CD14-positive monocyte (primary cell): ENCODE measurements at regions not wholly inside any gene's neighbourhood (a gene's known extent, or its start where the extent isn't known, plus 50 kb on each side); places are given as distances from the start of the nearest gene placed in this dataset.
A peak's percentile ranks its signal among the peaks of the same experiment; 100 is the strongest.

Experiments
- DNase-seq, 3 donors: peaks; one replicate each; pipeline ENCODE4 v3.0.0-alpha.2; 2011 to 2022
- H2AFZ ChIP-seq: 2 replicates; pipeline ENCODE4 v1.6.0; 2012; ENCODE audit warnings: mild to moderate bottlenecking, low read depth, low read length, inconsistent platforms; ENCODE audit not compliant: insufficient read depth, poor library complexity, severe bottlenecking
- H3K27ac ChIP-seq, 2 donors: 1 replicate in 1 of 2; 2 replicates in 1 of 2; pipeline ENCODE4 v1.5.1; 2012 to 2013; ENCODE audit warnings: low read length in 2 of 2, control low read depth in 1 of 2, inconsistent platforms in 1 of 2, low read depth in 1 of 2, mild to moderate bottlenecking in 1 of 2
- H3K27me3 ChIP-seq, 2 donors: one replicate each; pipeline versions ENCODE4 v1.6.0 to v1.6.1; 2011 to 2013; ENCODE audit warnings: low read length in 2 of 2; ENCODE audit not compliant: control insufficient read depth in 2 of 2, insufficient read depth in 2 of 2
- H3K36me3 ChIP-seq, 2 donors: replicated peaks in 1 of 2; 1 replicate in 1 of 2; 2 replicates in 1 of 2; pipeline versions ENCODE4 v1.5.1 to v1.6.1; 2012 to 2013; ENCODE audit warnings: low read length in 2 of 2, control low read depth in 1 of 2, inconsistent platforms in 1 of 2, mild to moderate bottlenecking in 1 of 2; ENCODE audit not compliant: insufficient read depth in 2 of 2, control insufficient read depth in 1 of 2
- H3K4me1 ChIP-seq, 2 donors: 1 replicate in 1 of 2; 2 replicates in 1 of 2; pipeline versions ENCODE4 v1.5.1 to v1.6.1; 2012 to 2013; ENCODE audit warnings: low read length in 2 of 2, control low read depth in 1 of 2, inconsistent platforms in 1 of 2, mild to moderate bottlenecking in 1 of 2, moderate library complexity in 1 of 2; ENCODE audit not compliant: insufficient read depth in 2 of 2, control insufficient read depth in 1 of 2
- H3K4me2 ChIP-seq: replicated peaks from 2 replicates; pipeline ENCODE3; 2012; ENCODE audit warnings: low read length, moderate library complexity, mild to moderate bottlenecking; ENCODE audit not compliant: poor library complexity, severe bottlenecking; ENCODE audit errors: extremely low read depth
- H3K4me3 ChIP-seq, 3 experiments: fragments of 200-600 bp in 1 of 3; sonication (generic) in 1 of 3; replicated peaks in 1 of 3; 1 replicate in 2 of 3; 2 replicates in 1 of 3; pipeline ENCODE4 v1.5.1; 2011 to 2013; ENCODE audit warnings: low read length in 3 of 3, mild to moderate bottlenecking in 3 of 3, control low read depth in 2 of 3, low read depth in 2 of 3, inconsistent platforms in 1 of 3, moderate library complexity in 1 of 3
- H3K79me2 ChIP-seq: 2 replicates; pipeline ENCODE4 v1.6.0; 2012; ENCODE audit warnings: mild to moderate bottlenecking, control low read depth, inconsistent platforms, low read length, moderate library complexity; ENCODE audit not compliant: insufficient read depth
- H3K9ac ChIP-seq: 2 replicates; pipeline ENCODE4 v1.6.0; 2017; ENCODE audit warnings: low read length, mild to moderate bottlenecking; ENCODE audit not compliant: insufficient read depth, poor library complexity, severe bottlenecking
- H3K9me3 ChIP-seq, 2 donors: replicated peaks in 1 of 2; 1 replicate in 1 of 2; 2 replicates in 1 of 2; pipeline versions ENCODE4 v1.5.1 to v1.6.1; 2012 to 2013; ENCODE audit warnings: low read length in 2 of 2, control low read depth in 1 of 2; ENCODE audit not compliant: control insufficient read depth in 1 of 2, insufficient read depth in 1 of 2
- H4K20me1 ChIP-seq: 2 replicates; pipeline ENCODE4 v1.6.0; 2012; ENCODE audit warnings: mild to moderate bottlenecking, low read length, control low read depth, moderate library complexity; ENCODE audit not compliant: insufficient read depth
- H3K27ac Mint-ChIP-seq, 7 donors: one replicate each; pipeline ENCODE4 v1.8.0; 2020; ENCODE audit warnings: mild to moderate bottlenecking in 7 of 7, mixed read lengths in 7 of 7, moderate library complexity in 6 of 7, inconsistent platforms in 2 of 7
- H3K27me3 Mint-ChIP-seq, 3 donors: one replicate each; pipeline ENCODE4 v1.8.0; 2021 to 2022; ENCODE audit warnings: low read depth in 3 of 3, mild to moderate bottlenecking in 3 of 3, mixed read lengths in 3 of 3, moderate library complexity in 3 of 3, inconsistent platforms in 1 of 3
- H3K36me3 Mint-ChIP-seq, 2 donors: one replicate each; pipeline ENCODE4 v1.8.0; 2020; ENCODE audit warnings: mixed read lengths in 2 of 2, inconsistent platforms in 1 of 2, mild to moderate bottlenecking in 1 of 2
- H3K4me1 Mint-ChIP-seq: one replicate; pipeline ENCODE4 v1.8.0; 2020; ENCODE audit warnings: mild to moderate bottlenecking, mixed read lengths
- H3K4me3 Mint-ChIP-seq, 2 donors: one replicate each; pipeline ENCODE4 v1.8.0; 2020; ENCODE audit warnings: mild to moderate bottlenecking in 2 of 2, mixed read lengths in 2 of 2, moderate library complexity in 1 of 2
- H3K9me3 Mint-ChIP-seq, 7 donors: one replicate each; pipeline ENCODE4 v1.8.0; 2020 to 2022; ENCODE audit warnings: mixed read lengths in 7 of 7, mild to moderate bottlenecking in 6 of 7, moderate library complexity in 6 of 7, inconsistent platforms in 2 of 7
- WGBS: methylation state at CpG from one replicate; pipeline ENCODE4 v1.1.5; 2013; ENCODE audit warnings: missing lambda C conversion rate; ENCODE audit not compliant: insufficient coverage; 5-methylcytosine and 5-hydroxymethylcytosine counted together
- intact Hi-C, 2 donors: fragments of 100-400 bp; cut with micrococcal nuclease; formaldehyde crosslinking; loops; one replicate each; pipeline versions ENCODE4 v1.15.0 to v1.15.1; 2023
- TF ChIP-seq, protein P1 (sequence below): fragments of 200-600 bp; IDR thresholded peaks from one replicate; pipeline ENCODE4 v1.8.0; 2022; ENCODE audit warnings: antibody characterized with exemption, mild to moderate bottlenecking

DNA sequence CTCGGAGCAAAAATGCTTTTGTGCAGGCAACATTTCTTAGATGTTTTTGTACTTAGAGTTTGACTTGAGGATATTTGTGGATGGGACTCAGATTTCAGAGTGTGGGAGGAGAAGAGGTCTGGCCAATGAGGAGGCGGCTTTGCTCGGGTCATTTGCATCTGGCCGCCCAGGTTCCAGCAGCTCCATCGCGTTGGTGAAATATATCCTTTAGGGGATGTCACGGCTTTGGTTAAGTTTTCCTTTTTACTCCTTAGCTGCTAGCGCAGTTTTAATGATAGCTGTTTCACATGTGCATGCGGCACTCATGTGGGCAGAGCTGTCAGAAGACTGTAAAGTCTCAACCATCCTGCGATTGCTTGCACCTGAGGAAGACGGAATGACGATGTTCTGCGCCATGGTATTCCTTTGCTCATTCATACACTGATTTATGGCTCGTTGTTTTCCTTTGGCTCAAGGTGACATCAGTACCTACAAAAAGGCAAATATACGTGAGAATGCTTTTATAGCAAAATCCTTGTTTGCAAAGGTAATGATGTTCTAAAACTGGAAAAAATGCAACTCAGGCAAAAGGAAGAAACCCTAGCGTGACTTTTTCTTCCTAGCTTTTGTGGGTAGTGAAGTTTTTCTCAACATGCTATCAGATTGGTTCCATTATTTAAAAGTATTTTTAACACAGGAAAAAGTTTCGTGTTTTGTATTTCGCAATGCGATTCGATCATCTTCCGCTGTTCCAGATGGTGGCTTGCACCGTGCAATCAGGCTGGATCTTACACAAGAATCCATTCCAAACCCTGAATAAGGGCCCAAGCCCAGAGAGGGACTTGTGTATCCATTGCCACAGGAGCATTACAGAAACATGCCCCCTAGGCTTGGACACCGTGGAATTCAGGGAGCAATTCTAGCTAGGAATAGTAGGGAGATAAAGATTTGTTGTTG lies 70.5 kb upstream of the ZNF516 start:
- intact Hi-C loops, result loop anchor here (5.0 to 10.0 kb wide), 2 partner anchors 68 to 71 kb away; partner anchors contain the start of gene ZNF516 (in 2 of the 2)
- WGBS, result 2% methylated on average over 8 of the region's 23 CpGs
- peak overlapping the region; percentile 87 to 93 for H3K27ac ChIP-seq
- peak; percentile 90 to 97 (median 95) for DNase-seq
- peak overlapping the region; percentile 58 for H3K9ac ChIP-seq
- no peaks in the 10 kb centered on the region for H3K36me3 ChIP-seq
- Mint-ChIP-seq H3K27me3 (peaks cover 0 to 3% (median 0%) of the 10 kb centered on the region in 3 donors), H3K36me3 (peaks cover 2 to 6% of the 10 kb centered on the region in 2 donors), H3K9me3 (peaks cover 0 to 2% (median 0%) of the 10 kb centered on the region in 7 donors), H3K4me3 (peak overlapping the region; percentile 70 to 88), H3K4me1 (peaks cover 75% of the 10 kb centered on the region), H3K27ac (peak overlapping the region; percentile 93 to 99 (median 95))
- peaks cover 78% of the 10 kb centered on the region in 2 donors for H3K4me1 ChIP-seq
- TF ChIP-seq, protein P1, sequence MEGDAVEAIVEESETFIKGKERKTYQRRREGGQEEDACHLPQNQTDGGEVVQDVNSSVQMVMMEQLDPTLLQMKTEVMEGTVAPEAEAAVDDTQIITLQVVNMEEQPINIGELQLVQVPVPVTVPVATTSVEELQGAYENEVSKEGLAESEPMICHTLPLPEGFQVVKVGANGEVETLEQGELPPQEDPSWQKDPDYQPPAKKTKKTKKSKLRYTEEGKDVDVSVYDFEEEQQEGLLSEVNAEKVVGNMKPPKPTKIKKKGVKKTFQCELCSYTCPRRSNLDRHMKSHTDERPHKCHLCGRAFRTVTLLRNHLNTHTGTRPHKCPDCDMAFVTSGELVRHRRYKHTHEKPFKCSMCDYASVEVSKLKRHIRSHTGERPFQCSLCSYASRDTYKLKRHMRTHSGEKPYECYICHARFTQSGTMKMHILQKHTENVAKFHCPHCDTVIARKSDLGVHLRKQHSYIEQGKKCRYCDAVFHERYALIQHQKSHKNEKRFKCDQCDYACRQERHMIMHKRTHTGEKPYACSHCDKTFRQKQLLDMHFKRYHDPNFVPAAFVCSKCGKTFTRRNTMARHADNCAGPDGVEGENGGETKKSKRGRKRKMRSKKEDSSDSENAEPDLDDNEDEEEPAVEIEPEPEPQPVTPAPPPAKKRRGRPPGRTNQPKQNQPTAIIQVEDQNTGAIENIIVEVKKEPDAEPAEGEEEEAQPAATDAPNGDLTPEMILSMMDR, result no peak
- H2AFZ ChIP-seq, result no peak overlapping the region
- H3K4me3 ChIP-seq, result peak overlapping the region; percentile 34 to 78 (median 56)
- H3K4me2 ChIP-seq, result peak overlapping the region; percentile 78
- no peaks in the 10 kb centered on the region for H3K9me3 ChIP-seq
- peaks cover 31% of the 10 kb centered on the region for H3K79me2 ChIP-seq
- no peaks in the 10 kb centered on the region for H4K20me1 ChIP-seq
- H3K27me3 ChIP-seq, result no peaks in the 10 kb centered on the region

DNA sequence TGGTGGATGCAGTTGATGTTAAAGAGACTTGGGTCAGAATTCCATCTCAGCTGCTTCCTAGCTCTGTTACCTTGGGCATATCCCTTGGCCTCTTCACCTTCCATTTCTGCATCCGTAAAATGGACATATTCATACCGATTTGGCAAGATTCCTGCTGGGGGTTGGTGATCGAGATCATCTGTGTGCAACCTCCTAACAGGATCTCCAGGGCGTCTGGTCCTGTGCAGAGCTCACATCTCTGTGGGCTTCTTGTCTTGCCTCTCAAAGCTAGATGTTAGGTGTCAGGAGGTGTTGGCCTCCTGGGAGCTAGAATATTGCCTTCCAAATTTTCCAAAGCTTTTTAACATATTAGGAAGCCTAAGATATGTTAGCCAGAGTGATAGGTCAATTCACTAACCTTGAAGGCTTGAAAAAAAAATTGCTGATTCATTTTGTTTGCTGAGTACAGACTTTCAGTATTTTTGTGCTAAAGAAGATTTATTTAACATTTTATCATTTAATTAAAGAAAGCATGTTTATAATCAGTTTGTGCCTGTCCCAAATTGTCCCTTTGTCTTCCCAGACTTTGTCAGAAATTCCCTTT lies 69.7 kb upstream of the ZNF516 start:
- peaks cover 0 to 3% (median 0%) of the 10 kb centered on the region in 3 donors for H3K27me3 Mint-ChIP-seq
- peaks cover 68% of the 10 kb centered on the region for H3K4me1 Mint-ChIP-seq
- H3K36me3 Mint-ChIP-seq, result peaks cover 2 to 6% of the 10 kb centered on the region in 2 donors
- TF ChIP-seq, protein P1, result no peak
- peaks cover 0 to 2% (median 0%) of the 10 kb centered on the region in 7 donors for H3K9me3 Mint-ChIP-seq
- peak overlapping the region; percentile 34 to 78 (median 56) for H3K4me3 ChIP-seq
- intact Hi-C loops, result loop anchor here (5.0 to 10.0 kb wide), 2 partner anchors 67 to 70 kb away; partner anchors contain the start of gene ZNF516 (in 2 of the 2)
- H3K4me1 ChIP-seq, result peaks cover 70% of the 10 kb centered on the region in 2 donors
- no peak overlapping the region for H2AFZ ChIP-seq
- no peaks in the 10 kb centered on the region for H3K36me3 ChIP-seq
- DNase-seq, result peak in 1 of 3 donors; percentile 35
- H3K9ac ChIP-seq, result peak overlapping the region; percentile 58
- no peaks in the 10 kb centered on the region for H4K20me1 ChIP-seq
- H3K27ac ChIP-seq, result peak overlapping the region; percentile 87 to 93
- no peaks in the 10 kb centered on the region for H3K27me3 ChIP-seq
- no peaks in the 10 kb centered on the region for H3K9me3 ChIP-seq
- 30% methylated on average over 3 of the region's 4 CpGs for WGBS
- H3K4me3 Mint-ChIP-seq, result peak overlapping the region; percentile 70 to 88
- peak overlapping the region; percentile 78 for H3K4me2 ChIP-seq
- H3K27ac Mint-ChIP-seq, result peak overlapping the region; percentile 93 to 99 (median 95)
- H3K79me2 ChIP-seq, result peaks cover 25% of the 10 kb centered on the region
